Stomach (tissue), 4 donors: ENCODE measurements at regions not wholly inside any gene's neighbourhood (a gene's known extent, or its start where the extent isn't known, plus 50 kb on each side); places are given as distances from the start of the nearest gene placed in this dataset.

ENCODE experiments used
- CTCF ChIP-seq, 7 experiments: fragments of 450-650 bp in 4 of 7; fragments of 200-600 bp in 3 of 7; sonication (generic) in 3 of 7; IDR thresholded peaks; one replicate each; pipeline ENCODE4 v1.5.1; 2016 to 2019; ENCODE audit warnings: antibody characterized with exemption in 7 of 7, control low read depth in 2 of 7, mild to moderate bottlenecking in 1 of 7
- EP300 ChIP-seq: sonication (generic); formaldehyde crosslinking; IDR thresholded peaks from one replicate; pipeline ENCODE4 v1.6.1; 2017; ENCODE audit warnings: antibody characterized with exemption
- POLR2A ChIP-seq, 4 donors: fragments of 450-650 bp; IDR thresholded peaks; one replicate each; pipeline ENCODE4 v1.6.1; 2016; ENCODE audit warnings: antibody characterized with exemption in 4 of 4, control low read depth in 2 of 4, mild to moderate bottlenecking in 1 of 4, moderate library complexity in 1 of 4
- POLR2AphosphoS5 ChIP-seq, 3 donors: sonication (generic); formaldehyde crosslinking; IDR thresholded peaks; one replicate each; pipeline ENCODE4 v1.6.1; 2016; ENCODE audit warnings: antibody characterized with exemption in 3 of 3

- TF ChIP-seq POLR2AphosphoS5 (IDR thresholded peaks at IDR 0.05) = no peak
- no peak for TF ChIP-seq CTCF (IDR thresholded peaks at IDR 0.05)
- TF ChIP-seq POLR2A (IDR thresholded peaks at IDR 0.05) = no peak
- no peak for TF ChIP-seq EP300
Observed at GRCh38 chr4:22217480-22217879, 268.9 kb upstream of the KCNIP4 start.
